Endothelial cell of umbilical vein (primary cell): ENCODE measurements at regions not wholly inside any gene's neighbourhood (a gene's known extent, or its start where the extent isn't known, plus 50 kb on each side); places are given as distances from the start of the nearest gene placed in this dataset.

Experiments used
- CTCF ChIP-seq, 2 donors: IDR thresholded peaks; 1 replicate in 1 of 2; 2 replicates in 1 of 2; pipeline ENCODE4 v1.5.1; 2011; ENCODE audit warnings: low read length in 2 of 2, mild to moderate bottlenecking in 2 of 2, moderate library complexity in 2 of 2, control low read depth in 1 of 2, inconsistent platforms in 1 of 2, low read depth in 1 of 2; ENCODE audit not compliant: insufficient read depth in 1 of 2; ENCODE audit errors: extremely low read depth in 1 of 2
- JUN ChIP-seq: IDR thresholded peaks from 2 replicates; pipeline ENCODE4 v1.6.1; 2011; ENCODE audit warnings: borderline replicate concordance, low read depth; ENCODE audit not compliant: insufficient read length, insufficient read depth
- MYC ChIP-seq: IDR thresholded peaks from one replicate; pipeline ENCODE4 v1.6.1; 2011; ENCODE audit warnings: mild to moderate bottlenecking, low read depth, low read length
- TF ChIP-seq, protein P1 (sequence below): IDR thresholded peaks from 2 replicates; pipeline ENCODE4 v1.6.1; 2011; ENCODE audit not compliant: insufficient read depth, insufficient read length

GRCh38 chr6:85764844-85765243, 122.2 kb upstream of the SYNCRIP start:
- TF ChIP-seq, protein P1, sequence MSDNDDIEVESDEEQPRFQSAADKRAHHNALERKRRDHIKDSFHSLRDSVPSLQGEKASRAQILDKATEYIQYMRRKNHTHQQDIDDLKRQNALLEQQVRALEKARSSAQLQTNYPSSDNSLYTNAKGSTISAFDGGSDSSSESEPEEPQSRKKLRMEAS = no peak
- no peak for TF ChIP-seq CTCF (IDR thresholded peaks at IDR 0.05; ENCODE audit: extremely low read depth in 1 of 2, insufficient read depth in 1 of 2, low read depth in 1 of 2, low read length in 2 of 2)
- no peak for TF ChIP-seq MYC
- TF ChIP-seq JUN = no peak
